T-helper 9 cell (primary cell): ENCODE measurements at regions not wholly inside any gene's neighbourhood (a gene's known extent, or its start where the extent isn't known, plus 50 kb on each side); places are given as distances from the start of the nearest gene placed in this dataset.
"Not testable (repeated sequence)": the region's sequence is repeated elsewhere in the genome, so short reads cannot be mapped to it uniquely, and the experiment has no call there.

Experiments used
- DNase-seq: peaks from one replicate; pipeline ENCODE4 v3.0.0-alpha.2; 2020

DNA sequence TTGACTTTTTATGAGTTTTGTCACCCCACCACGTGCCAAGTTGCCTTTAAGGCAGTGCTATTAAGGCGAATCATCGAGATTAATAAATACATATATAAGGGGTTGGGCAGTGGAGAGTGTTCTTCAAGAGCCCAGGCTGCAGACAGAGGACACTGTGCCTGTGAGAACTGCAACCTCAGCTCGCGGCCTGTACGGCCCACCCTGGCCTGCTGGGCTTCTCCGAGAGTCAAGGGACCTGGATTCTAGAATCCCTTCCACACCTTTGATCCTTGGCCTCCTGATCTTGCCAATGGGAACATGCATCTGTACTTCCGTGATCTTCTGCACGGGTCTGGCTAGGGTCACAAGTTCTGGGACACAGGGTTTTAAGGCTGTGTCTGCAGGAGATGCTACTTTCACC is 54.5 kb downstream of the IRX5 start:
- no peak for DNase-seq

DNA sequence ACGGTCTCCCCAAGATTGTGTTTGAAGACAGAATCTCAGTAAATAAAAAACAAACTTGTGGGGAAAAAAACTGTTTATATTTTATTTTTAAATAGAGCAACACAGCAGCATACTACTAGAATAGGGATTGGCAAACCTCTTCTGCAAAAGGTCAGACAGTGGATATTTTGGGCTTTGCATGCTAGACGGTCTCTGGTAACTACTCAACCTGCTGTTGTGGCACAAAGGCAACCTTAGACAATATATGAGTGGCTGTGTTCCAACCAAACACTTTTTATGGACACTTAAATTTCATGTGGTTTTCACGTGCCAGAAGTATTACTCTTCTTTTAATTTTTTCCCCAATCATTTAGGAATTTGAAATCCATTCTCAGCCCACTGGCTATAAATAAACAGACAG is 55.0 kb downstream of the IRX5 start:
- no peak for DNase-seq

DNA sequence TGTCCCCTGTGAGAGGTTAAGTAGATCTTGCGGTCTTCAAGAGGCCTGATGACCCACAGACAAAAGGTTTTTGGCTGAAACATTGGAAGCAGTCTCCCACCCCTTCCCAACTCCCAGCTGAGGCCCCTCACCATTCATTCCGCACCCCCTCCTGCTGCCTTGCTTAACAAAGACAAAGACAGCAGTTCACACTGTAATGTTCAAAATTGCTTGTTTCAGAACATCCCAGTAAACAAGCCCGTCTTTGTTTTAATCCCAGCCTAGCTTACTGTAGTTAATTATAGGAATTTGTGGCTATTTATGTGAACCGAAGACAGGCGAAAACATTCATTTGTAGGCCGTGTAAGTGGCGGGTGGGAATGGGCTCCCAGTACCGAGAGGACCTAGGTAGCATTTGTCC is 55.7 kb downstream of the IRX5 start:
- no peak for DNase-seq

DNA sequence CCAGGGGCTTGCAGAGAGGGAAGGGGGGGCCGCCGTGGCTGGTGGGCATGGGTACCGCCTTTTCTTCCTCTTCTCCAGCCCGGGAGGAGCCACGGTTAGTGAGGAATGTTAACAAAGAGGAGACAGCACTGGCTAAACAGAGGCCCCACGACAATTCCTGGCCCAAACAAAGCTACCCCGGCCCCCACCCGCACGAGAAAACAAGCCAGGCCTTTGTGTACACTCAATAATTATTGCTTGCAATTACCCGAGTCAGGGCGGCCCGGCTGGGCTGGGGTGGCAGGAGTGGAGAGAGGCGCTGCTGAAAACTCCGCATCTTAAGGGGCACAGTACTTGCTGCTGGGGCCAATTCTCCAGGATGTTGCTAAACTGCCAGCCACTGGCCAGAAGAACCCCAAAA is 56.4 kb downstream of the IRX5 start:
- DNase-seq: no peak

DNA sequence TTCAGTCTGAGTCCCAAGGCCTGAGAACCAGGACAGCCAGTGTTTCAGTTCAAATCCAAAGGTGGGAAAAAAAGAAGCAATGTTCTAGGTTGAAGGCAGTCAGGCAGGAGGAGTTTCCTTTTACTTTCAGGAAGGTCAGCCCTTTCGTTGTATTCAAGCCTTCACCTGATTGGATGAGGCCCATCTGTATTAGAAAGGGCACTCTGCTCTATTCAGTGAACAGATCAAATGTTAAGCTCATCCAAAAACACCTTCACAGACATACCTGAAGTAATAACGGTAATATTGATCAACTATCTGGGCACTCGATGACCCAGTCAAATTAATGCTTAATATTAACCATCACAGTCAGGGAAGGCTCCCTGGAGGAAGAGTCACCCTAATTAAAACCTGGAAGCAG is 60.9 kb downstream of the IRX5 start:
- no peak for DNase-seq

DNA sequence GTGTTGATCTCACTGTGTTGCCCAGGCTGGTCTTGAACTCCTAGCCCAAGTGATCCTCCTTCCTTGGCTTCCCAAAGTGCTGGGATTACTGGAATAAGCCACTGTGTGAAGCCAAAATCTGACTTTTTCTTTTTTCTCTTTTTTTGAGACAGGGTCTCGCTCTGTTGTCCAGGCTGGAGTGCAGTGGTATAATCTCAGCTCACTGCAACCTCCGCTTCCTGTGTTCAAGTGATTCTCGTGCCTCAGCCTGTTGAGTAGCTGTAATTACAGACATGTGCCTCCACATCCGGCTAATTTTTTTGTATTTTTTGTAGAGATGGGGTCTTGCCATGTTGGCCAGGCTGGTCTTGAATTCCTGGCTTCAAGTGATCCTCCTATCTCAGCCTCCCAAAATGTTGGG is 61.3 kb downstream of the IRX5 start:
- not testable (repeated sequence) for DNase-seq

DNA sequence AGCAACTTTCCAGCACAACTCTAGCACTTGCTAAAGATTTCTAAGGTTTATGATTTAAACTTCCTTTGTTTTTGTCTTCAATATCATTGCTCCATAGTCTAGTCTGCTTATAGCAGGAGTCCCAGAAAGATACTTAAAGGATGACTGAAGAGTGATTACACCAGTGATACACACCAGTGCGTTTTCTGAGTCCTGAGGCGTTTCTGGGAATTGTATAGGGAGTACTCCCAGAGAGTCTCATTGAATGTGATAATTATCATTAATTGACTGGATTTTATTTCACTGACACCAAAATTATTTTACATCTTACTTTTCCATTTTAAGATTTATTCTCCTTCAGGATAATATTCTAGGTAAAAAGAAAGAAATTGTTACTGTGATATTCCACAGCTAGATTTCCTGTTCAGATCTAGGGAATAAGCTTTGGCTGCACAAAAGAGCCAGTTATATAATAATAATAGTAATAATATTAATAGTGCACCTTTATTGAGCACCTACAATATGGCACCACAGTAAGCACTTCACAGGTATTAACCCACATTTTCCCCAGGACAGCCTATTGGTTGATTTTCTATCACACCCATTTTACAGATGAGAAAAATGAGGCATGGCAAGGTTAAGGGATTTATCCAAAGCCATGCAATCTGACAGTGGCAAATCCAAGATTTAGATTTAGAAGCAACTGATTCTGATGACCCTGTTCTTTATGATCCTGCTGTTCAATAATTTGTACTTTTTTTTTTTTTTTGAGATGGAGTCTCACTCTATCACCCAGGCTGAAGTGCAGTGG is 62.6 kb downstream of the IRX5 start:
- DNase-seq: no peak

DNA sequence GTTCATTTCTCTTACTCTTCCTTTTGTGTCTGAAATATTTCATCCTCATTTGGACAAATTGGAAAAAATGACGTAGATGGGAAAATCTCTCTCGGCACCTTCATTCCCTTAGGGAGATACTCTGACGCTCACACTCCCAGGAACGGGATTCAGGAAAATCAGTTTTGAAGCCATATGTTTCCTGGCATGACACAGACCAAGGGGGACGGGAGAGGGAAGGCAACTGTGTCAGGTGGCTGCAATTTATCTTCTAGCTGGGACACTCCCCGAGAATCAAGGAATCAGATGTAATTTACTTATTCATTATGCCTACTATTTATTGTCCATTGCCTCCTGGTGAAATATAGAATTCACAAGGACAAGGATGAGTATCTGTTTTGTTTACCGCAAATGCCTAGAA is 65.5 kb downstream of the IRX5 start:
- no peak for DNase-seq

DNA sequence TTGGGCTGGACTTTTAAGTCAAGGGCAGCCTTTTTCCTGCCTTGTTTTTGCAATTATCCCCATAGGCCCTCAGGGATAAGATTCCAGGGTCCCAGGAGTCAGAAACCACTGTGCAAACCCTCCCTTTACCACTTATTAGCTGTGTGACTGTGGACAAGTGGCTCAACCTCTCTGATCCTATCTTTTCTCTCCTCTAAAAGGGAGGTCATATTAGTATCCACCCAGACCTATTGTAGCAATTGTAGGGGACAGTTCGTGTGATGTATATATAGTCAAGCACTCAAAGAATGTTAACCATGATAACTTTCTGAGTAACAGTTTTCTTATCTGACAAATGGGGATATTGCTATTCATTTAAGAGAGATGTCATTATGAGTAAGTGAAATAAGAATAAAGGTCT is 68.2 kb downstream of the IRX5 start:
- no peak for DNase-seq

DNA sequence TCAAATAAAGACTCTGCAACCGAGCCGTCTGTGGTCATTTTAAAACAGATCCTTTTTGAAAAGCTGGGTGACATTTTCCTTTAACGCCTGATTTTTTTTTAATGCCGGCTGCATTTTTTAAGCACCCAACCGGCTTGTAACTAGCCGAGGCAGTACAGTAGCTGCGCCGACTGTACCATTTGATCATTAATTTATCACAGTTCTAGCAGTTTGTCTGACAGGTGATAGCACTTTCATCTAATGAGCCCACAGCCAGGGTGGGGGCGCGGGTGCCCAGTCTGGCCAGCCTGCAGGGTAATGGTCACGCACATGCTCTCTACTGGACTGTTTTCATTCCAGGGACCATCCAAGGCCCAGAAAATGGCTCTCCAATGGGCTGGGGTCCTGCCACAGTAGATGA is 68.8 kb downstream of the IRX5 start:
- no peak for DNase-seq

DNA sequence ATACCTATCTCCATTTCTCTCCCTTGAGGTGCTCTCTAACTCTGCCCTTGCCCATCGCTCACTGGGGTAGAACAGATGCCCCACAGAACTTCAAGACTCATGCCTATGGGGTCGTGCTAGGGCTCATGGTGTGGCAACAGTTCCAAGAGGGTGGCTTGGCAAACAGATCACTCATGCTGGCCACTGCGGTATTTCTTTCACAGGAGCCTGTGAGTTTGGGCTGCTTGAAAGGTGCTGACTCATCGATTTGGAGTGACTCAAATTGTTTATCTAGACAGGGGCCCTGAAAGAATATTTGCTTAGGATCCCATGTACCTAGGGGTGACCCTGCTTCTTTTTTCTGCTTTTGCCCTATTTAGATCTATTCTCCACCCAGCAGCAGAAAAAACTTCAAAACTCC is 69.9 kb downstream of the IRX5 start:
- DNase-seq: no peak

DNA sequence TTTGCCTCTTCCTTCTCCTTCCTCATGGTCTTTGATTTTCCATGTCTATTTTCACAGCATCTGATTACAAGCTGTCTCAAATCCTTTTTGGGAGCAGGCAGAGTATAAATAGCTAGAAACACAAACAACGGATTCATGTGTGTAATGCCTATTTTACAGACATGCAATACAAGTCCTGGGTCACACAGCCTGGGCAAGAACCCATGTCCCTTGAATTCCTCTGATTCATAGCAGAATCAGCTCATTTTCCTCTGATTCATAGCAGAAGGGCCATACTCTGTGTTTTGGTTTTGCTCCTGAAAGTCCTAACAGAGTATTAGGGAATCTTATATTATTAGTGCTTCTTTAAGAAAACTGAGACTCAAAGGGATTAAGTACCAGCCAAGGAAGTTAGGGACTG is 71.3 kb downstream of the IRX5 start:
- no peak for DNase-seq

DNA sequence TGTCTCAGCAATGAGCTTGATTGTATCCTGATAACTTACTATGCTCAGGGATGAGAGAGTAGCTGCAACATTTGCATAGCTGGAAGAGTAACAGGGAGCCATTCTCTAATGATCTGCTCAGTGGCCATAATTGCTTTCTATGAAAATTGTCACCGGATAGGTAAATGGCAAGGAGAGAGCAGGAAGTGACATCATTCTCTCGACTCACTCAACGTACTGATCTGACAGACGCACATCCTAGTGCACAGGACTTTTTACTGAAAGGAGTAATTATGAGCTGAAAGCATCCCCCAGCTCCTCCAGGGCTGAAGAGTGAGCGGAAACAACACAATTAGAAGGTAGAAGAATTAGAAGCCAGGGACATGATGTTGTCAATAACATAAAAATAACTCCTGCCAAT is 71.8 kb downstream of the IRX5 start:
- DNase-seq: no peak

DNA sequence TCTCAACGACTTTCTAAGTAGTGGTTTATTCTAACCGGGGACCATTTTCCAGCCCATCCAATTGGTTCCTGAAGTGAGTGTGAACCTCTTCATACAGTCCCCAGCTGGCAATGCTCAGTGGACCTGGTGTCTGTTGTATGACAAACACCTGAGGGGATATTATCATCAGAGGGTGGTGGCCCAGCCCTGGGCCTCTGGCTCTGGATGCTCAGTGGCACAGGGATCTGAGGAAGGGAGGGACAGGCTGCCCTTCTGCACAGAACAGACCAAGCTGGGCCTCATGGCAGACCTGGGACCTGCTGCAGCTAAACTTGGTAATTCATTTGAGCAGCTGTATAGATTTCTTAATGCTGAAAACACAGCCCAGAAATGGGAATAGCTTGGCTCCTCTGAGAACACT is 72.6 kb downstream of the IRX5 start:
- no peak for DNase-seq

DNA sequence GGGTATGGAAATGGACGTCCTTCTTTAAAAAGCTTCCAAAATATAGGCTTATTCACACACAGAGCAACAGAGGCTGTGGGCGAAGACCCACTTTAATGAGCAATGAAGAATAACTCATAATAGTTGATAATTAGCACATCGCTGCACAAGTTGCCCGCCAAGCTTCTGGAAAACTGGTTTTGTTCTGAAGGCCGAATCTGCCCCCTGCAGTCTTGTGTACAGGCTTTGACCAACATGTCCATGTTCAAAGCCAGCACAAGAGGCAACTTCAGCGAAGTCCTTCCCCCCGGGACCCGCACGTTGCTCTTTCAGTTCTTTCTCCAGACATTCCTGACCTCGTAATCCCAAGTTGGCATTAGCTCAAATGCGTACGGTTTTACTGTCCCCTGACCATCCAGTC is 73.3 kb downstream of the IRX5 start:
- no peak for DNase-seq

DNA sequence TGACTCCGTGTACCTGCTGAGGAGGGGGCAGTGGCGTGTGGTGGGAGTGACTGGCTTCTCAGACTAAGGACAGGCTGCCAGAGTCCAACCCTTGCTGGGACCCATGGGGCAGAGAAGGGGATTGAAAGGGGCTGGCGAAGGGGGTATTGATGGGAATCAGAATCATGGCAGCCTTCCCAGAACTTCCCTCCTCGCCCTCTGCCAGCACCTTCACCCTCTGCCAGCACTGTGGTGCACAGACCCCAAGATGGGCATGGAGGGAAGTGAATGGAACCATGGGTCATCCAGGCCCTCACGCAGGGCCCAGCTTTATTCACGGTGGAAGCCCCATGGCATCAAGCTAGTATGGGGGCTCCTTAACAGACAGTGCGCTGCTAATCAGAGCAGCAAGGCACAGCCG is 76.8 kb downstream of the IRX5 start:
- no peak for DNase-seq

DNA sequence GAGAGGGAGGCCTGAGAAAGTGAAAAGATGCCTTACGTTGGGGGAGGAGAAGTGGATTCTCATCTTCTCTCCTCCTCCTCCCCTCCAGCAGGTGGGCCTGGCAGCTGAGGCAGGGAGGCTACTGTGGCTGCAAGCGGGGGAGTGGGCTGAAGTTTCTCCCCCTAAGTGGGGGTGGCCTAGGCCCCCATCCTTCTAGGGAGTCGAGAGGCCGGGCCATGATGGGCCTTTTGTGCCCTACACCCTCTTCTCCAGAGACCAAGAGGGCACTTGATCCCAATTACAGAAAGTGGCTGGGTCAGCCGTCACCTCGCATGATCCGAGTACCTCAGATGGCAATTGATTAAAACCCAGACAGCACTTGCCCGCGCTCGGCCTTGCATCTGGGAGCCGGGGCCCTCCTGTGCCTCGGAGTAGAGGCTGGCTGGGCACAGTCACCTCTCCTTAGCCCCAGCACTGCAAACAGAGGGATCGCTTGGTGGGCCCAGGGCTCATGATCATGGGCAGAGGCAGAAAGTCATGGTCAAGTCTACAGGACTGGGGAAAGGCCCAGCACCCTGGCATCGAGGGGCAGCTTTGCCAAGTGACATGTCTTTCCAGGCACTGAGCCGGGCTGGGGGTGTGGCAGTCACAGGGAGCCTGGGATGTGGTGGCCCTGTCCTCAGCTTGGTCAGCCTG is 78.3 kb downstream of the IRX5 start:
- DNase-seq: no peak

DNA sequence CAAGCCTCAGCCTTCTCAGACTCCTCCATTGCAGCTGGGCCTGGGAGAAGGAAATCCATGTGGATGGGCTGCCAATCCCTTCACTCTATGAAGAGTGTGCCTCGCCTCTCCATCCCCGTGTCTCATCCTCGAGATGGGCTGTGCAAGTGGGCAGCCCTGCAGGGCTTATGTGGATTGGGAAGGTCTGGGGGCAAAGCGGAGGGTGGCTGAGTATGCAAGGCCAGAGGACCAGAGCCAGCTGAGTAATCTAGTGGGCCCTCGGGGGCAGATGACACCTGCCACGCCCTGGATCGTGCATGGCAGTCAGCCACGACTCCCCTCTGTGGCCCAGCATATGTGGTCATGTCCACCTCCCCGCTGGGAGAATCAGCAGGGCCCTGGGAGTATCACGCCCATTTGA is 78.9 kb downstream of the IRX5 start:
- DNase-seq: no peak

DNA sequence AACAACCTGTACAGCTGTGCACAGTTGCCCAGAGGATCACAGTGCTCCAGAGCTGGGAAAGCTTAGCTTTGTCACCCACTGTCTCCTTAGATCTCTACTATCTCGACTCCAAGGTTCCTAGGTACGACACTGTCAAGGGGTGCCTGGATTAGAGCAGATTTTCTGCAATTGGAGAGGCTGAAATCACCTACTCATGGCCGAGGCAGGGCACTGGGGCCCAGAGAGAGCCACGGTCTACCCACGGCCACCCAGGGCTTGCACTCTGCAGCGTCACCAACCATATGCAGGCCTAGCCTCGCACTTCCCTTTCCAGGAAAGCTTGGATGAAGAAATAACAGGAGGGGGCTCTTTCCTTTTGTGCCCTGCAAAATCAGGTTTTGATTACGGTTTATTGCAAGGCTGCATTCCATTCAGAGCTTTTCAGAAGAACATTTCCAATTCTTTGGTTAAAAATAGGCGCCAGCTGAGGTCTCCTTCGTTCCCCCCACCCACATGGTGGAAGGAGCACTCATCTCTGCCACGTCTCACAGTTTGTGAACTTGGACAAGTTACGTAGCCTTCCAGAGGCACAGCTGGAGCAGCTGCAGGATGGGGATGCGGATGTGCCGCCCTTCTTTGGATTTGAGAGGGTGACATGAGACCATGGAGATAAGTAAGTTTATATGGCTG is 80.0 kb downstream of the IRX5 start:
- DNase-seq: no peak

DNA sequence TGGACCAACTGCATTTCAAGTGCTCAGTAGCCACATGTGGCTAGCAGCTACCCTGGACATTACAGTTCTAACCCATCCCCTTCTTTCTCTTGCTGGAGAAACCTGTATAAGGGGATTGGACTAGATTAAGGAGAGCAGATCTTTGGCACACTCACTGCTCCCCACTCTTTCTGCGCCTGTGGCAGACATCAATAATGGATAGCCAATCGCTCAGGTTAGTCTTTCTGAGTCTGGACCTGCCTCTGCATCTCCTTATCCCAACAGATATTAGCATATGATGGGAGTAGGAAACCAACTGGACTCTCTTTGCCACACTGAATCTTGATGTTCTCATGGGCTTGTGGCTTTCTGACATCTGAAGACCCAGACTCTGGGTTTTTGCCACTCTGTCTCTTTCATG is 81.7 kb downstream of the IRX5 start:
- DNase-seq: no peak

DNA sequence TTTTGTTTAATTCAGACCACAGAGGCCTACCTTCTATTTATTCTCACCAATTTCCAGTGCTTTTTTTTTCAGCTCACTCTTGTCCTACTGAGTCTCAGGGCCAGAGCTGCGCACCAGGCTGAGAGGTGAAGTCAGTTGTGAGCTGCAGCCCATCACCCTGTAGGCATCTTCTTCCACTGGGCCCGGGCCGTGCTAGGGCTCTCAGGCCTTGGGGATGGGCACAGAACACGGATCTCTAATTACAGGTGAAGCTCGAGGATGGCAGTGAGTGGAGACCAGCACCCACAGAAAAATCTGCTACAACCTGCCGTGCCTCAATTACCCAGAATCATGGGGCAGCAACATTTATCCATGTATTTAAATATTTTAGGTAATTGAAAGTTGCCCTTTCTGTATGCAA is 82.1 kb downstream of the IRX5 start:
- DNase-seq: no peak

DNA sequence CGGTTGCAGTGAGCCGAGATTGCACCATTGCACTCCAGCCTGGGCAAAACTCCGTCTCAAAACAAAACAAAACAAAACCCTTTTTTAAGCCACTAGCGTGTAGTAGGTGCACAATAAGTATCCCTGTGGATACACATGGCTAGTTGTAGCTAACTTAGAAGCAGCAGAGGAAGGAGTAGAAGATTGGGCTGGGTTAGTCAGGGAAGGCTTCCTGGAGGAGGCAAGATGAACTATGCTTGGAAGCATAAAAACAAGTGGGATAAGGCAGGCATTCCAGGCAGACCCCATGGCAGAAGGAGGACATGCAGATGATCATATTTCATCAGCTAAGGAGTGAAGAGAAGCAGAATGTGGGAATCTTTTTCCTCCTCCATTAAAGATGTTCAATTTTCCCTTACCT is 83.4 kb downstream of the IRX5 start:
- DNase-seq: no peak

DNA sequence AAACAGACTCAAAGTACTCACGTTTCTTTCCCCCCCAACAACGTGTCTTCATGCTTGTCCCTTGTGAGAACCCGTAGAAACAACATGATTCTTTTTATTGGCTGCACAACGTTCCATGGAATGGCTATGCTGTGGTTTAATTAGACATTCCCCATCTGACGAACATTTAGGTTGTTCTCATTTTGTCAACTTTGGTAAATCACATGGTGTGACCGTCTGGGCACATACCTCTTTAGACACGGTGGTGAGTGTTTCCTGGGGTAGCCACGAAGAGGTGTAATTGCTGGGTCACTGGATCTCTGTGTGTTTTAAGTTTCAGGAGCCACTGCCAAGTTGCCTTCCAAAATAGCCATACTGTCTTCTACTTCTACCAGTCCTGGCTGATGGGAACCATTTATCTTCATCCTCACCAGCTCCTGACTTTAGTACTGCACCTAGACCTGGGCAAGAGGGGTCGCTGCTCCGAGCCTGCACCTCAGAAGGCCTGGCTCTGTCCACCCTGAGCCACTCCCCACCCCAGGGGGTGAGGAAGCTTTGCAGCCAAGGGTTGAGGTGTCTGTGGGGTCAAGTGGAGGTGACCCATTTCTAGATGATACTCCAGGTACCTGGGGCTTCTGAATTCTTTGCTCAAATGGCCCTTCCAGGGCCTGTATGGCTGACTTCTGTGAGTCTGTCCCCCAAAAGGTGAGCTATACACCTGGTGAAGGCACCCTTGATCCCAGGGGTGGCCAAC is 84.7 kb downstream of the IRX5 start:
- no peak for DNase-seq

DNA sequence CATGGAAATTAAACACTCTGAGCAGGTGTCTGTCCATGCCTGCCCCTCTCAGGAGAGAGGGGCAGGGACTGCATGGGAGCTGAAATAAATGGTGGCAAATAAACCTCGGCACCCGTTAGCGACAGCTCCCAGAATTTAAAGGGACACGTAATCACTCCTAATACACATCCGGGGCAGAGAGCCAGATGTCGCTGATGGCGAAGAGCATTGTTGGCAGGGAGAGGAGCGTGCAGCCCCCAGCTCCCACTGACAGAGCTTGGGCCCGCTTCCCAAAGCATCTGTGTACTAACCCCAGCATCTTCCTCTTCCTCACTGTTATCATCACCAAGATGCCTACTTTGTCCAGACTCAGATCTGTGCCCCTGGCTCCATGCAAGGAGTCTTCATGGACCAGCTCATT is 85.8 kb downstream of the IRX5 start:
- no peak for DNase-seq
